ENCODE measurements at regions not wholly inside any gene's neighbourhood (a gene's known extent, or its start where the extent isn't known, plus 50 kb on each side); places are given as distances from the start of the nearest gene placed in this dataset.

DNA sequence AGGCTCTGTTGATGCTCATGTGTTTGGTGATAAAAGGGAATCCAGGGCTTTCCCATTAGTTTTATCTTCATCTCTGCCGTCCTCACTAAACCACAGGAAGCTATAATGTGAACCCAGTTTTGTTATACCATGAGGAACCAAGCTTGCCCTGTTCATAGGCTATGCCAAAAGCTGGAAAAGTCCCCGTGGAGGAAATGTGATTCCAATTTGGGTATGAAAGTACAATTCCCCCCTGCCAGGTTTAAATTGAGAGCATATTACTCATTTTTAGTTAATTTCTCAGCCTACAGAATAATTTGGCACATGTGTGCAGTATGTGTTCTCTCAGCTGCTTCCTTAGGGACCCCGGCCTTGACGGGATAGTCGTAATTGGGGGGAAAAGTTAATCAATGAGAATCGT is 327.4 kb downstream of the RND3 start:
- TF ChIP-seq ZNF274 (IDR thresholded peaks at IDR 0.05; ENCODE audit: low read depth, low read length): no peak
- no peak for TF ChIP-seq ZFX (IDR thresholded peaks at IDR 0.05)
- TF ChIP-seq, protein P1, sequence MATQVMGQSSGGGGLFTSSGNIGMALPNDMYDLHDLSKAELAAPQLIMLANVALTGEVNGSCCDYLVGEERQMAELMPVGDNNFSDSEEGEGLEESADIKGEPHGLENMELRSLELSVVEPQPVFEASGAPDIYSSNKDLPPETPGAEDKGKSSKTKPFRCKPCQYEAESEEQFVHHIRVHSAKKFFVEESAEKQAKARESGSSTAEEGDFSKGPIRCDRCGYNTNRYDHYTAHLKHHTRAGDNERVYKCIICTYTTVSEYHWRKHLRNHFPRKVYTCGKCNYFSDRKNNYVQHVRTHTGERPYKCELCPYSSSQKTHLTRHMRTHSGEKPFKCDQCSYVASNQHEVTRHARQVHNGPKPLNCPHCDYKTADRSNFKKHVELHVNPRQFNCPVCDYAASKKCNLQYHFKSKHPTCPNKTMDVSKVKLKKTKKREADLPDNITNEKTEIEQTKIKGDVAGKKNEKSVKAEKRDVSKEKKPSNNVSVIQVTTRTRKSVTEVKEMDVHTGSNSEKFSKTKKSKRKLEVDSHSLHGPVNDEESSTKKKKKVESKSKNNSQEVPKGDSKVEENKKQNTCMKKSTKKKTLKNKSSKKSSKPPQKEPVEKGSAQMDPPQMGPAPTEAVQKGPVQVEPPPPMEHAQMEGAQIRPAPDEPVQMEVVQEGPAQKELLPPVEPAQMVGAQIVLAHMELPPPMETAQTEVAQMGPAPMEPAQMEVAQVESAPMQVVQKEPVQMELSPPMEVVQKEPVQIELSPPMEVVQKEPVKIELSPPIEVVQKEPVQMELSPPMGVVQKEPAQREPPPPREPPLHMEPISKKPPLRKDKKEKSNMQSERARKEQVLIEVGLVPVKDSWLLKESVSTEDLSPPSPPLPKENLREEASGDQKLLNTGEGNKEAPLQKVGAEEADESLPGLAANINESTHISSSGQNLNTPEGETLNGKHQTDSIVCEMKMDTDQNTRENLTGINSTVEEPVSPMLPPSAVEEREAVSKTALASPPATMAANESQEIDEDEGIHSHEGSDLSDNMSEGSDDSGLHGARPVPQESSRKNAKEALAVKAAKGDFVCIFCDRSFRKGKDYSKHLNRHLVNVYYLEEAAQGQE (IDR thresholded peaks at IDR 0.05; ENCODE audit: low read depth): no peak
